ENCODE measurements at regions not wholly inside any gene's neighbourhood (a gene's known extent, or its start where the extent isn't known, plus 50 kb on each side); places are given as distances from the start of the nearest gene placed in this dataset.

GRCh38 chr2:16338026-16338425 lies 327.6 kb downstream of the CYRIA start:
- TF ChIP-seq CTCF (IDR thresholded peaks at IDR 0.05; ENCODE audit: low read depth, low read length) = no peak

GRCh38 chr2:16336916-16337315 lies 328.7 kb downstream of the CYRIA start:
- TF ChIP-seq CTCF (IDR thresholded peaks at IDR 0.05; ENCODE audit: low read depth, low read length) = no peak

More at GRCh38 chr2:16338026-16338425, 327.6 kb downstream of the CYRIA start:
- H3K4me3 ChIP-seq (ENCODE audit: low read depth, low read length) = no peak overlapping the region

GRCh38 chr2:16336491-16336890 lies 329.1 kb downstream of the CYRIA start:
- TF ChIP-seq CTCF (IDR thresholded peaks at IDR 0.05; ENCODE audit: low read depth, low read length) = no peak
- H3K4me3 ChIP-seq (ENCODE audit: low read depth, low read length) = no peak overlapping the region

More at GRCh38 chr2:16336916-16337315, 328.7 kb downstream of the CYRIA start:
- no peak overlapping the region for H3K4me3 ChIP-seq (ENCODE audit: low read depth, low read length)

- no peak overlapping the region for H3K4me3 ChIP-seq (ENCODE audit: low read depth, low read length)
- TF ChIP-seq CTCF (IDR thresholded peaks at IDR 0.05; ENCODE audit: low read depth, low read length) = no peak
Measured at GRCh38 chr2:16335947-16336346, 329.7 kb downstream of the CYRIA start.

GRCh38 chr2:16335604-16335930 lies 330.1 kb downstream of the CYRIA start:
- no peak overlapping the region for H3K4me3 ChIP-seq (ENCODE audit: low read depth, low read length)
- no peak for TF ChIP-seq CTCF (IDR thresholded peaks at IDR 0.05; ENCODE audit: low read depth, low read length)

GRCh38 chr2:16334886-16335603 lies 330.6 kb downstream of the CYRIA start:
- no peak overlapping the region for H3K4me3 ChIP-seq (ENCODE audit: low read depth, low read length)
- no peak for TF ChIP-seq CTCF (IDR thresholded peaks at IDR 0.05; ENCODE audit: low read depth, low read length)

GRCh38 chr2:16334366-16334765 lies 331.3 kb downstream of the CYRIA start:
- no peak overlapping the region for H3K4me3 ChIP-seq (ENCODE audit: low read depth, low read length)
- no peak for TF ChIP-seq CTCF (IDR thresholded peaks at IDR 0.05; ENCODE audit: low read depth, low read length)
